HCT116 (cell line): ENCODE measurements at regions not wholly inside any gene's neighbourhood (a gene's known extent, or its start where the extent isn't known, plus 50 kb on each side); places are given as distances from the start of the nearest gene placed in this dataset.

Experiments
- ATAC-seq: fragments of 200-7000 bp; cut with Tn5 transposase; 2 replicates; pipeline ENCODE4 v1.9.1; 2020; ENCODE audit warnings: mild to moderate bottlenecking, moderate library complexity
- BruUV-seq: library from RNA; stranded (reverse); fragments of 400-500 nt; replicated peaks from 2 replicates; lab custom pipeline; 2021; lab: Mats Ljungman, UMichigan
- CTCF ChIA-PET: fragments of 300-600 bp; sonication (Branson Sonifier 250); formaldehyde crosslinking; loops from one replicate; lab custom pipeline; 2021; ENCODE audit warnings: antibody characterized with exemption; lab: Charles Lee
- POLR2A ChIA-PET: fragments of 300-600, 350-600 bp; sonication (Branson Sonifier 250); formaldehyde crosslinking; loops from one replicate; lab custom pipeline; 2021; ENCODE audit warnings: antibody characterized with exemption; lab: Charles Lee
- RAD21 ChIA-PET, 2 experiments: fragments of 300-600 bp; sonication (Branson Sonifier 250); formaldehyde crosslinking; loops; one replicate each; lab custom pipeline; 2023; ENCODE audit warnings: low total read pairs in 2 of 2; ENCODE audit not compliant: uncharacterized antibody in 2 of 2, unreplicated experiment in 2 of 2, low non-redundant PET in 1 of 2; lab: Charles Lee
- DNase-seq: peaks from one replicate; pipeline ENCODE4 v3.0.0-alpha.2; 2010; ENCODE audit warnings: low read depth, low spot score
- H2AFZ ChIP-seq: fragments of 200-600 bp; shearing (Covaris generic), sonication (generic); 2 replicates; pipeline ENCODE4 v1.6.1; 2017; ENCODE audit warnings: low read depth, mixed run types, mixed read lengths, antibody characterized with exemption, low read length; ENCODE audit not compliant: poor library complexity, severe bottlenecking
- H3K27ac ChIP-seq: 2 replicates; pipeline ENCODE4 v1.5.1; 2012; ENCODE audit warnings: low read depth, low read length
- H3K27me3 ChIP-seq: fragments of 200-600 bp; sonication (generic); 2 replicates; pipeline ENCODE4 v1.6.1; 2016; ENCODE audit warnings: mixed run types, low read length, mixed read lengths; ENCODE audit not compliant: insufficient read depth
- H3K36me3 ChIP-seq, 2 experiments: fragments of 200-500 bp in 1 of 2; fragments of 200-600 bp in 1 of 2; sonication (Bioruptor generic) in 1 of 2; sonication (generic) in 1 of 2; 2 replicates each; pipeline versions ENCODE4 v1.5.1 to v1.6.1; 2014 to 2016; ENCODE audit warnings: low read length in 2 of 2, inconsistent platforms in 1 of 2, mixed read lengths in 1 of 2, mixed run types in 1 of 2; ENCODE audit not compliant: insufficient read depth in 2 of 2, control insufficient read depth in 1 of 2
- H3K4me1 ChIP-seq, 2 experiments: fragments of 200-600 bp in 1 of 2; sonication (generic) in 1 of 2; 2 replicates each; pipeline versions ENCODE4 v1.5.1 to v1.6.1; 2012 to 2017; ENCODE audit warnings: low read length in 2 of 2, inconsistent platforms in 1 of 2, mild to moderate bottlenecking in 1 of 2, mixed read lengths in 1 of 2, mixed run types in 1 of 2, moderate library complexity in 1 of 2; ENCODE audit not compliant: insufficient read depth in 2 of 2, control insufficient read depth in 1 of 2
- H3K4me2 ChIP-seq: fragments of 200-600 bp; sonication (generic); 2 replicates; pipeline ENCODE4 v1.6.1; 2017; ENCODE audit warnings: mixed run types, low read length, mixed read lengths
- H3K4me3 ChIP-seq, 2 experiments: fragments of 200-600 bp in 1 of 2; sonication (generic) in 1 of 2; replicated peaks in 1 of 2; 2 replicates each; pipeline ENCODE4 v1.5.1; 2011 to 2016; ENCODE audit warnings: low read length in 2 of 2, control low read depth in 1 of 2, low read depth in 1 of 2, mild to moderate bottlenecking in 1 of 2, mixed read lengths in 1 of 2, mixed run types in 1 of 2
- H3K79me2 ChIP-seq: fragments of 200-600 bp; sonication (generic); 2 replicates; pipeline ENCODE4 v1.6.1; 2017; ENCODE audit warnings: mild to moderate bottlenecking, mixed run types, low read length, moderate library complexity, mixed read lengths; ENCODE audit not compliant: insufficient read depth
- H3K9ac ChIP-seq: fragments of 200-600 bp; sonication (generic); 2 replicates; pipeline ENCODE4 v1.6.1; 2016; ENCODE audit warnings: low read length, mixed read lengths
- H3K9me2 ChIP-seq: fragments of 200-600 bp; sonication (generic), shearing (Covaris generic); 2 replicates; pipeline ENCODE4 v1.6.1; 2017; ENCODE audit warnings: mixed run types, mild to moderate bottlenecking, moderate library complexity; ENCODE audit not compliant: insufficient read depth
- H3K9me3 ChIP-seq, 2 experiments: fragments of 200-500 bp in 1 of 2; fragments of 200-600 bp in 1 of 2; sonication (Bioruptor generic) in 1 of 2; sonication (generic) in 1 of 2; 2 replicates each; pipeline ENCODE4 v1.6.1; 2014 to 2017; ENCODE audit warnings: low read length in 2 of 2, mixed read lengths in 2 of 2, inconsistent platforms in 1 of 2, low read depth in 1 of 2, mild to moderate bottlenecking in 1 of 2, mixed run types in 1 of 2, moderate library complexity in 1 of 2; ENCODE audit not compliant: control insufficient read depth in 1 of 2, insufficient read depth in 1 of 2
- H4K20me1 ChIP-seq: fragments of 200-600 bp; sonication (generic), shearing (Covaris generic); 2 replicates; pipeline ENCODE4 v1.6.1; 2017; ENCODE audit warnings: mixed run types, mild to moderate bottlenecking, moderate library complexity; ENCODE audit not compliant: insufficient read depth
- CBX3 ChIP-seq: IDR thresholded peaks from 2 replicates; pipeline ENCODE4 v1.6.1; 2012; ENCODE audit warnings: low read depth
- CEBPB ChIP-seq: IDR thresholded peaks from 2 replicates; pipeline ENCODE4 v1.6.1; 2012; ENCODE audit warnings: low read depth
- CTCF ChIP-seq, 3 experiments: fragments of 200-600 bp in 1 of 3; sonication (generic) in 1 of 3; IDR thresholded peaks in 2 of 3; conservative IDR thresholded peaks in 1 of 3; 2 replicates each; pipeline ENCODE4 v1.5.1; 2012 to 2017; ENCODE audit warnings: low read depth in 2 of 3, low read length in 2 of 3, antibody characterized with exemption in 1 of 3, borderline replicate concordance in 1 of 3, control low read depth in 1 of 3, mild to moderate bottlenecking in 1 of 3, mixed read lengths in 1 of 3, mixed run types in 1 of 3, moderate library complexity in 1 of 3; ENCODE audit not compliant: insufficient read depth in 1 of 3
- EGR1 ChIP-seq: IDR thresholded peaks from 2 replicates; pipeline ENCODE4 v1.6.1; 2012; ENCODE audit warnings: low read depth
- ELF1 ChIP-seq: IDR thresholded peaks from 2 replicates; pipeline ENCODE4 v1.6.1; 2012; ENCODE audit warnings: low read depth, borderline replicate concordance
- EZH2 ChIP-seq: fragments of 200-600 bp; sonication (generic); IDR thresholded peaks from 2 replicates; pipeline ENCODE4 v1.6.1; 2017; ENCODE audit warnings: antibody characterized with exemption, mixed run types
- FOSL1 ChIP-seq: IDR thresholded peaks from 2 replicates; pipeline ENCODE4 v1.6.1; 2012; ENCODE audit warnings: low read depth
- JUND ChIP-seq: IDR thresholded peaks from 2 replicates; pipeline ENCODE4 v1.6.1; 2012
- POLR2AphosphoS5 ChIP-seq: IDR thresholded peaks from 2 replicates; pipeline ENCODE4 v1.6.1; 2011; ENCODE audit warnings: mild to moderate bottlenecking, low read depth, low read length, moderate library complexity
- RAD21 ChIP-seq: IDR thresholded peaks from 2 replicates; pipeline ENCODE4 v1.6.1; 2012; ENCODE audit warnings: low read depth, mild to moderate bottlenecking
- REST ChIP-seq: IDR thresholded peaks from 2 replicates; pipeline ENCODE4 v1.6.1; 2012; ENCODE audit warnings: low read depth
- SIN3A ChIP-seq: IDR thresholded peaks from 2 replicates; pipeline ENCODE4 v1.6.1; 2012; ENCODE audit warnings: low read depth
- SRF ChIP-seq: IDR thresholded peaks from 2 replicates; pipeline ENCODE4 v1.6.1; 2012; ENCODE audit warnings: low read depth
- TCF7L2 ChIP-seq: IDR thresholded peaks from 2 replicates; pipeline ENCODE4 v1.7.0; 2011; ENCODE audit warnings: borderline replicate concordance, inconsistent platforms; ENCODE audit not compliant: insufficient read depth, insufficient read length; ENCODE audit errors: extremely low read depth
- YY1 ChIP-seq: IDR thresholded peaks from 2 replicates; pipeline ENCODE4 v1.6.1; 2011; ENCODE audit warnings: low read length, low read depth, moderate library complexity, mild to moderate bottlenecking; ENCODE audit not compliant: insufficient replicate concordance; ENCODE audit errors: extremely low read depth
- ZBTB33 ChIP-seq: IDR thresholded peaks from 2 replicates; pipeline ENCODE4 v1.6.1; 2011; ENCODE audit warnings: mild to moderate bottlenecking, low read length, moderate library complexity; ENCODE audit not compliant: insufficient replicate concordance; ENCODE audit errors: extremely low read depth
- ZFX ChIP-seq: fragments of 450-650 bp; IDR thresholded peaks from 2 replicates; pipeline ENCODE4 v1.6.1; 2017
- ZNF274 ChIP-seq: fragments of 200-500 bp; sonication (Bioruptor generic); IDR thresholded peaks from 2 replicates; pipeline ENCODE4 v1.6.1; 2014; ENCODE audit warnings: mild to moderate bottlenecking, low read depth, low read length, inconsistent platforms
- intact Hi-C: fragments of 100-400 bp; cut with micrococcal nuclease; formaldehyde crosslinking; loops from 2 replicates; pipeline ENCODE4 v1.10.0; 2022

GRCh38 chr3:6809349-6809748 is 51.6 kb upstream of the GRM7 start:
- no peaks in the 10 kb centered on the region for H3K79me2 ChIP-seq
- H3K9me2 ChIP-seq, result no peaks in the 10 kb centered on the region
- ChIA-PET POLR2A (no interaction called here), RAD21 (no interaction called here)
- H3K9me3 ChIP-seq, result no peaks in the 10 kb centered on the region
- no peaks in the 10 kb centered on the region for H3K4me1 ChIP-seq
- no peak overlapping the region for H3K4me2 ChIP-seq
- no peaks in the 10 kb centered on the region for H3K36me3 ChIP-seq
- TF ChIP-seq EGR1, result no peak
- TF ChIP-seq REST, result no peak
- TF ChIP-seq CEBPB, result no peak
- no peak for TF ChIP-seq CBX3
- TF ChIP-seq FOSL1, result no peak
- no peak for TF ChIP-seq TCF7L2
- no peak for TF ChIP-seq POLR2AphosphoS5
- TF ChIP-seq ZBTB33, result no peak
- TF ChIP-seq ZFX, result no peak
- no peak for TF ChIP-seq YY1
- no peak for TF ChIP-seq SRF
- TF ChIP-seq RAD21, result no peak
- TF ChIP-seq SIN3A, result no peak
- TF ChIP-seq JUND, result no peak
- TF ChIP-seq ZNF274, result no peak
- no peak for TF ChIP-seq EZH2
- TF ChIP-seq CTCF (IDR thresholded peaks at IDR 0.05 in 2 of 3, conservative IDR thresholded peaks at IDR 0.05 in 1 of 3; ENCODE audit: borderline replicate concordance in 1 of 3, insufficient read depth in 1 of 3, low read depth in 2 of 3, low read length in 2 of 3), result no peak
- TF ChIP-seq ELF1, result no peak
- TF ChIP-seq, all 23 proteins: peak for 0
- no peaks in the 10 kb centered on the region for H4K20me1 ChIP-seq
- CTCF ChIA-PET, result no interaction called here
- no peak overlapping the region for H3K9ac ChIP-seq
- intact Hi-C loops, result no loop called here
- H3K27ac ChIP-seq, result no peak overlapping the region
- BruUV-seq, result no TSS peak
- H3K27me3 ChIP-seq, result no peaks in the 10 kb centered on the region
- DNase-seq (no peak), ATAC-seq (no peak)
- H3K4me3 ChIP-seq, result no peak overlapping the region
- no peak overlapping the region for H2AFZ ChIP-seq
